Mammary epithelial cell (primary cell): ENCODE measurements at regions not wholly inside any gene's neighbourhood (a gene's known extent, or its start where the extent isn't known, plus 50 kb on each side); places are given as distances from the start of the nearest gene placed in this dataset.

Source experiments
- CTCF ChIP-seq, 2 donors: IDR thresholded peaks in 1 of 2; conservative IDR thresholded peaks in 1 of 2; 2 replicates each; pipeline ENCODE4 v1.5.1; 2011 to 2012; ENCODE audit warnings: inconsistent platforms in 2 of 2, low read length in 2 of 2, mild to moderate bottlenecking in 2 of 2, control low read depth in 1 of 2, low read depth in 1 of 2; ENCODE audit not compliant: insufficient read depth in 1 of 2; ENCODE audit errors: extremely low read depth in 1 of 2
- EZH2 ChIP-seq: IDR thresholded peaks from 2 replicates; pipeline ENCODE4 v1.6.1; 2012; ENCODE audit warnings: low read length, inconsistent platforms, borderline replicate concordance

- no peak for TF ChIP-seq EZH2
- no peak for TF ChIP-seq CTCF (conservative IDR thresholded peaks at IDR 0.05 in 1 of 2, IDR thresholded peaks at IDR 0.05 in 1 of 2; ENCODE audit: extremely low read depth in 1 of 2, insufficient read depth in 1 of 2, low read depth in 1 of 2, low read length in 2 of 2)
Observed at GRCh38 chr11:45477588-45477987, 187.8 kb downstream of the CHST1 start.
